D341Med (cell line): ENCODE measurements at regions not wholly inside any gene's neighbourhood (a gene's known extent, or its start where the extent isn't known, plus 50 kb on each side); places are given as distances from the start of the nearest gene placed in this dataset.

Experiments
- DNase-seq: peaks from one replicate; pipeline ENCODE4 v3.0.0; 2012; ENCODE audit warnings: low spot score

- no peak for DNase-seq
Observed at GRCh38 chr4:18250564-18250963, 229.0 kb upstream of the LCORL start.

GRCh38 chr4:18248611-18249010, 227.1 kb upstream of the LCORL start:
- DNase-seq, result no peak

GRCh38 chr4:18247189-18247588, 225.6 kb upstream of the LCORL start:
- no peak for DNase-seq

- DNase-seq, result no peak
Observed at GRCh38 chr4:18242919-18243693, 221.6 kb upstream of the LCORL start.

- DNase-seq, result no peak
Observed at GRCh38 chr4:18241727-18242126, 220.2 kb upstream of the LCORL start.

GRCh38 chr4:18234108-18234507, 212.6 kb upstream of the LCORL start:
- DNase-seq, result no peak

GRCh38 chr4:18231726-18232125, 210.2 kb upstream of the LCORL start:
- no peak for DNase-seq

- peak; percentile 59 for DNase-seq
Observed at GRCh38 chr4:18227880-18228279, 206.3 kb upstream of the LCORL start.

GRCh38 chr4:18214411-18215055, 193.0 kb upstream of the LCORL start:
- DNase-seq, result no peak

GRCh38 chr4:18213576-18214198, 192.1 kb upstream of the LCORL start:
- DNase-seq, result no peak

GRCh38 chr4:18209448-18209847, 187.9 kb upstream of the LCORL start:
- no peak for DNase-seq

GRCh38 chr4:18203966-18204365, 182.4 kb upstream of the LCORL start:
- no peak for DNase-seq

- DNase-seq, result peak; percentile 63
Observed at GRCh38 chr4:18202486-18202885, 180.9 kb upstream of the LCORL start.

- no peak for DNase-seq
Observed at GRCh38 chr4:18201885-18202284, 180.3 kb upstream of the LCORL start.

GRCh38 chr4:18198653-18199052, 177.1 kb upstream of the LCORL start:
- DNase-seq, result no peak

- DNase-seq, result no peak
Observed at GRCh38 chr4:18197467-18197866, 175.9 kb upstream of the LCORL start.

GRCh38 chr4:18194278-18194677, 172.7 kb upstream of the LCORL start:
- DNase-seq, result peak; percentile 62

GRCh38 chr4:18192901-18193300, 171.3 kb upstream of the LCORL start:
- peak; percentile 65 for DNase-seq

GRCh38 chr4:18185491-18185890, 163.9 kb upstream of the LCORL start:
- DNase-seq, result no peak

GRCh38 chr4:18180892-18181291, 159.3 kb upstream of the LCORL start:
- DNase-seq, result no peak

GRCh38 chr4:18180122-18180521, 158.6 kb upstream of the LCORL start:
- no peak for DNase-seq

GRCh38 chr4:18171896-18172295, 150.3 kb upstream of the LCORL start:
- no peak for DNase-seq

- no peak for DNase-seq
Observed at GRCh38 chr4:18167831-18168230, 146.3 kb upstream of the LCORL start.
